Neutrophil (primary cell): ENCODE measurements at regions not wholly inside any gene's neighbourhood (a gene's known extent, or its start where the extent isn't known, plus 50 kb on each side); places are given as distances from the start of the nearest gene placed in this dataset.
"Not testable (repeated sequence)": the region's sequence is repeated elsewhere in the genome, so short reads cannot be mapped to it uniquely, and the experiment has no call there.

Experiments used
- H3K27ac ChIP-seq: fragments of 200-600 bp; sonication (generic); 2 replicates; pipeline ENCODE4 v1.5.1; 2016; ENCODE audit warnings: mild to moderate bottlenecking, moderate library complexity
- H3K27me3 ChIP-seq: fragments of 200-600 bp; sonication (generic); 2 replicates; pipeline ENCODE4 v1.6.0; 2016; ENCODE audit warnings: mild to moderate bottlenecking
- H3K36me3 ChIP-seq: fragments of 200-600 bp; sonication (generic); 2 replicates; pipeline ENCODE4 v1.5.1; 2017
- H3K4me1 ChIP-seq, 2 experiments: fragments of 200-600 bp in 1 of 2; sonication (generic) in 1 of 2; 1 replicate in 1 of 2; 2 replicates in 1 of 2; pipeline versions ENCODE4 v1.5.1 to v1.6.1; 2013 to 2016; ENCODE audit warnings: low read depth in 1 of 2, low read length in 1 of 2, mild to moderate bottlenecking in 1 of 2, moderate library complexity in 1 of 2; ENCODE audit not compliant: control insufficient read depth in 1 of 2, insufficient read depth in 1 of 2
- H3K4me3 ChIP-seq, 2 experiments: fragments of 200-600 bp in 1 of 2; sonication (generic) in 1 of 2; 1 replicate in 1 of 2; 2 replicates in 1 of 2; pipeline ENCODE4 v1.5.1; 2013 to 2016; ENCODE audit warnings: low read depth in 1 of 2, low read length in 1 of 2, mild to moderate bottlenecking in 1 of 2, moderate library complexity in 1 of 2
- H3K9me3 ChIP-seq: fragments of 200-600 bp; sonication (generic); 2 replicates; pipeline ENCODE4 v1.5.1; 2016
- CTCF ChIP-seq: fragments of 200-600 bp; sonication (generic); IDR thresholded peaks from 2 replicates; pipeline ENCODE4 v1.5.1; 2016; ENCODE audit warnings: antibody characterized with exemption

GRCh38 chrX:128973033-128973432, 550.3 kb downstream of the SMARCA1 start:
- H3K4me1 ChIP-seq = no peaks in the 10 kb centered on the region
- no peak overlapping the region for H3K27ac ChIP-seq
- no peak for TF ChIP-seq CTCF
- H3K36me3 ChIP-seq = no peaks in the 10 kb centered on the region
- no peak overlapping the region for H3K4me3 ChIP-seq
- no peaks in the 10 kb centered on the region for H3K9me3 ChIP-seq
- H3K27me3 ChIP-seq = no peaks in the 10 kb centered on the region

- no peak overlapping the region for H3K4me3 ChIP-seq
- no peak overlapping the region for H3K27ac ChIP-seq
- no peaks in the 10 kb centered on the region for H3K36me3 ChIP-seq
- H3K27me3 ChIP-seq = no peaks in the 10 kb centered on the region
- no peaks in the 10 kb centered on the region for H3K9me3 ChIP-seq
- TF ChIP-seq CTCF = no peak
- H3K4me1 ChIP-seq = no peaks in the 10 kb centered on the region
Measured at GRCh38 chrX:128961290-128961689, 562.0 kb downstream of the SMARCA1 start.

- not testable (repeated sequence) for H3K36me3 ChIP-seq, H3K27ac ChIP-seq, H3K9me3 ChIP-seq, H3K4me3 ChIP-seq, H3K27me3 ChIP-seq, H3K4me1 ChIP-seq
Measured at GRCh38 chrX:128954697-128955096, 568.6 kb downstream of the SMARCA1 start.

GRCh38 chrX:128931071-128931470, 592.2 kb downstream of the SMARCA1 start:
- Histone ChIP-seq H3K27ac (no peak overlapping the region), H3K4me1 (no peaks in the 10 kb centered on the region), H3K36me3 (no peaks in the 10 kb centered on the region), H3K4me3 (no peak overlapping the region), H3K9me3 (no peaks in the 10 kb centered on the region), H3K27me3 (no peaks in the 10 kb centered on the region)
- no peak for TF ChIP-seq CTCF

- no peak for TF ChIP-seq CTCF
- H3K27ac ChIP-seq = no peak overlapping the region
- H3K4me3 ChIP-seq = no peak overlapping the region
- H3K27me3 ChIP-seq = no peaks in the 10 kb centered on the region
- no peaks in the 10 kb centered on the region for H3K9me3 ChIP-seq
- H3K36me3 ChIP-seq = no peaks in the 10 kb centered on the region
- no peaks in the 10 kb centered on the region for H3K4me1 ChIP-seq
Measured at GRCh38 chrX:128929271-128930057, 593.8 kb downstream of the SMARCA1 start.

- no peak for TF ChIP-seq CTCF
- Histone ChIP-seq H3K36me3 (no peaks in the 10 kb centered on the region), H3K9me3 (no peaks in the 10 kb centered on the region), H3K4me3 (no peak overlapping the region), H3K4me1 (no peaks in the 10 kb centered on the region), H3K27me3 (no peaks in the 10 kb centered on the region), H3K27ac (no peak overlapping the region)
Measured at GRCh38 chrX:128928636-128929035, 594.7 kb downstream of the SMARCA1 start.
